Mesenchymal stem cell (in vitro differentiated cells and primary cell): ENCODE measurements at regions not wholly inside any gene's neighbourhood (a gene's known extent, or its start where the extent isn't known, plus 50 kb on each side); places are given as distances from the start of the nearest gene placed in this dataset.

Source experiments
- DNase-seq: peaks from one replicate; pipeline ENCODE4 v3.0.0-alpha.2; 2013
- H2AFZ ChIP-seq: one replicate; pipeline ENCODE4 v1.6.1; 2013; ENCODE audit warnings: low read depth, mild to moderate bottlenecking, control low read depth, inconsistent platforms, low read length, moderate library complexity
- H2AK5ac ChIP-seq: 2 replicates; pipeline ENCODE4 v1.6.1; 2013; ENCODE audit warnings: low read length, moderate library complexity, mild to moderate bottlenecking, inconsistent platforms; ENCODE audit not compliant: severe bottlenecking
- H2BK120ac ChIP-seq: one replicate; pipeline ENCODE4 v1.6.1; 2013; ENCODE audit warnings: low read depth, mild to moderate bottlenecking, inconsistent platforms, low read length, moderate library complexity
- H2BK12ac ChIP-seq, 2 experiments: one replicate each; pipeline ENCODE4 v1.6.1; 2013; ENCODE audit warnings: inconsistent platforms in 2 of 2, low read length in 2 of 2, mild to moderate bottlenecking in 2 of 2, moderate library complexity in 2 of 2, control low read depth in 1 of 2
- H2BK15ac ChIP-seq: one replicate; pipeline ENCODE4 v1.6.1; 2013; ENCODE audit warnings: mild to moderate bottlenecking, low read depth, inconsistent platforms; ENCODE audit not compliant: poor library complexity, severe bottlenecking
- H2BK5ac ChIP-seq: 2 replicates; pipeline ENCODE4 v1.6.1; 2013; ENCODE audit warnings: low read depth, mild to moderate bottlenecking, low read length, control low read depth, inconsistent platforms; ENCODE audit not compliant: poor library complexity, severe bottlenecking
- H3K14ac ChIP-seq, 2 experiments: one replicate each; pipeline ENCODE4 v1.6.1; 2013; ENCODE audit warnings: inconsistent platforms in 2 of 2, low read length in 2 of 2, control low read depth in 1 of 2, mild to moderate bottlenecking in 1 of 2, moderate library complexity in 1 of 2
- H3K18ac ChIP-seq, 2 experiments: one replicate each; pipeline ENCODE4 v1.6.1; 2013; ENCODE audit warnings: inconsistent platforms in 2 of 2, low read length in 2 of 2, control low read depth in 1 of 2, low read depth in 1 of 2, mild to moderate bottlenecking in 1 of 2
- H3K23ac ChIP-seq, 2 experiments: one replicate each; pipeline ENCODE4 v1.6.1; 2013; ENCODE audit warnings: inconsistent platforms in 2 of 2, low read length in 2 of 2, mild to moderate bottlenecking in 2 of 2, moderate library complexity in 2 of 2, control low read depth in 1 of 2
- H3K27ac ChIP-seq: 2 replicates; pipeline ENCODE4 v1.5.1; 2013; ENCODE audit warnings: mild to moderate bottlenecking, moderate library complexity, low read length, control low read depth, inconsistent platforms; ENCODE audit not compliant: poor library complexity, severe bottlenecking
- H3K27me3 ChIP-seq, 2 experiments: 2 replicates each; pipeline versions ENCODE4 v1.6.1 to v1.7.0; 2013; ENCODE audit warnings: low read length in 2 of 2, mild to moderate bottlenecking in 2 of 2, moderate library complexity in 2 of 2, control low read depth in 1 of 2, inconsistent platforms in 1 of 2; ENCODE audit not compliant: control insufficient read depth in 1 of 2, insufficient read depth in 1 of 2
- H3K36me3 ChIP-seq, 2 experiments: 2 replicates each; pipeline versions ENCODE4 v1.6.1 to v1.7.0; 2013; ENCODE audit warnings: low read length in 2 of 2, control low read depth in 1 of 2, inconsistent platforms in 1 of 2, low read depth in 1 of 2, mild to moderate bottlenecking in 1 of 2; ENCODE audit not compliant: insufficient read depth in 2 of 2, control insufficient read depth in 1 of 2
- H3K4ac ChIP-seq, 2 experiments: one replicate each; pipeline ENCODE4 v1.6.1; 2013; ENCODE audit warnings: inconsistent platforms in 2 of 2, low read length in 2 of 2, mild to moderate bottlenecking in 2 of 2, moderate library complexity in 2 of 2, control low read depth in 1 of 2, low read depth in 1 of 2
- H3K4me1 ChIP-seq: 2 replicates; pipeline ENCODE4 v1.6.1; 2013; ENCODE audit warnings: low read depth, low read length, control low read depth; ENCODE audit not compliant: control insufficient read depth, insufficient read depth
- H3K4me2 ChIP-seq: 2 replicates; pipeline ENCODE4 v1.6.1; 2013; ENCODE audit warnings: low read length, mild to moderate bottlenecking, inconsistent platforms; ENCODE audit not compliant: poor library complexity, severe bottlenecking
- H3K4me3 ChIP-seq, 2 experiments: 2 replicates each; pipeline versions ENCODE4 v1.5.1 to v1.7.0; 2013; ENCODE audit warnings: low read length in 2 of 2, mild to moderate bottlenecking in 2 of 2, control low read depth in 1 of 2, low read depth in 1 of 2; ENCODE audit not compliant: insufficient read depth in 1 of 2
- H3K79me1 ChIP-seq: replicated peaks from 2 replicates; pipeline ENCODE4 v1.6.1; 2013; ENCODE audit warnings: mild to moderate bottlenecking, control low read depth, low read length, inconsistent platforms; ENCODE audit not compliant: poor library complexity, severe bottlenecking
- H3K9ac ChIP-seq: 2 replicates; pipeline ENCODE4 v1.7.0; 2013; ENCODE audit warnings: mild to moderate bottlenecking, low read length, moderate library complexity
- H3K9me3 ChIP-seq: 2 replicates; pipeline ENCODE4 v1.7.0; 2013; ENCODE audit warnings: mild to moderate bottlenecking, low read length; ENCODE audit not compliant: control insufficient read depth
- H4K8ac ChIP-seq: one replicate; pipeline ENCODE4 v1.6.1; 2013; ENCODE audit warnings: inconsistent platforms, mild to moderate bottlenecking, low read length, moderate library complexity
- H4K91ac ChIP-seq: one replicate; pipeline ENCODE4 v1.6.1; 2013; ENCODE audit warnings: mild to moderate bottlenecking, low read length, inconsistent platforms
- WGBS: methylation state at CpG from one replicate; pipeline ENCODE4 v1.1.7; 2013; ENCODE audit warnings: mixed read lengths; 5-methylcytosine and 5-hydroxymethylcytosine counted together

DNA sequence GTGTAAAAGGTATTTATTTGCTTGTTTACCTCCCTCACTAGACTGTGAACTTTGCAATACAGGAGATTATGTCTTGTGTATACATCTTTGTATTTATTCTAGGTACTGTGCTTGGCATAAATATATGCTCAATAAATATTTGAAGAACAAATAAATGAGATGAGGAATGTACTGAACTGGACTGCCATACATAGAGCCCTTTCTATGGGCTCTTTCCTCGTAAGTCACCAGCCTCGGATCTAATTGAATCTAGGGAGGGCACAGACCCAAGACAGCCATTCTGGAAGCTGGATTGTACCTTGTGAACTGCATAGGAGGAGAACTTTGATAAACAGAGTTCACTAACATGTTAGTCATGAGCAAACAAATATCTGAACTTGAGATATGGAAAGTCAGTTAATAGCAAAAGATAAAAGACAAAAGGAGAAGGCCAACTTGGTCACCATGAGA lies 503.9 kb downstream of the INSC start:
- Histone ChIP-seq H3K9ac (no peak overlapping the region), H2BK120ac (no peak overlapping the region), H2AFZ (no peak overlapping the region), H2BK12ac (no peak overlapping the region), H3K79me1 (no peaks in the 10 kb centered on the region), H2AK5ac (no peak overlapping the region), H3K27me3 (peaks cover 0 to 28% of the 10 kb centered on the region in 2 experiments), H2BK15ac (no peak overlapping the region), H4K8ac (no peak overlapping the region), H3K23ac (no peak overlapping the region), H3K14ac (no peak overlapping the region), H3K4me1 (no peaks in the 10 kb centered on the region), H3K36me3 (no peaks in the 10 kb centered on the region), H3K4me2 (no peak overlapping the region), H3K4ac (no peak overlapping the region), H3K9me3 (no peaks in the 10 kb centered on the region), H3K18ac (no peak overlapping the region), H2BK5ac (no peak overlapping the region), H3K4me3 (no peak overlapping the region), H4K91ac (no peak overlapping the region), H3K27ac (no peak overlapping the region)
- DNase-seq, result no peak
- 82% methylated on average over 2 of the region's 2 CpGs for WGBS

GRCh38 chr11:15621565-15621964 lies 506.8 kb downstream of the INSC start:
- WGBS, result 26% methylated on average over 5 of the region's 5 CpGs

DNA sequence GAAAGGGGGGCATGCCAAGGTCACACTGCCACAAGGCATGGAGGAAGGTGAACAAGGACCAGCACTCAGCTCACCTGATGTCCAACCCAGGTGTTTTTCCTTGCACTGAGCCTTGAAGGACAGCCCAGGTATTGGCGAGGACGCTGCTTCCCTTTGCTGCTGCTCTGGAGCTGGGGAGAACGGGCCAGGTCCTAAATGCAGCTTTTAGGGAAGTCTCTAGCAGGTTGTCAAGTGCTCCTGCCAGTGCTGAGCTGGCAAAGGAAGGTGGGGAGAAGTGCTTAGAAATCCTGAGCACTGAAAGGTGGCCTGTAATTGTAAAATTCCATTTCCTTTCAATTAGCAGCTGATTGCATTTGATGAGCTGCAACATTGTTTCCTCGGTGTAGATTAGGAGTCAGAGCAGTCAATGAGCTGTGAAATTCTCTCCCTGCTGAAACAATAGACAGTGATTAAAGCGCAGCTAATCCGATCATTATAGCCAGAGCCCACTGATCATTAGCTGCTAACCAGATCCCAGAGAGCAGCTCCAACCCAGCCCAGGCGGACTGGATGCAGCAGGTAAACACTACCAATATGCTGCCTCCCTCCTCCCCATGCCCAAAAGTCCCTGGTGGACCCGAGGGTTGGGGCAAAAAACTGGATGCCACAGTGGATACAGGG lies 507.6 kb downstream of the INSC start:
- WGBS, result 63% methylated on average over 7 of the region's 8 CpGs
- Histone ChIP-seq H3K36me3 (no peaks in the 10 kb centered on the region), H2AK5ac (no peak overlapping the region), H3K4me2 (no peak overlapping the region), H3K9me3 (no peaks in the 10 kb centered on the region), H3K4me3 (no peak overlapping the region), H2BK12ac (peak overlapping the region; percentile 44 to 83), H4K91ac (peak overlapping the region; percentile 70), H3K23ac (no peak overlapping the region), H3K4ac (peak overlapping the region in 1 of 2 experiments; percentile 63), H2AFZ (no peak overlapping the region), H3K4me1 (no peaks in the 10 kb centered on the region), H2BK5ac (no peak overlapping the region), H3K27ac (no peak overlapping the region), H4K8ac (peak overlapping the region; percentile 35), H3K18ac (peak overlapping the region; percentile 37 to 67), H2BK120ac (no peak overlapping the region), H3K14ac (peak overlapping the region in 1 of 2 experiments; percentile 61), H3K9ac (no peak overlapping the region), H3K27me3 (peaks cover 0 to 33% of the 10 kb centered on the region in 2 experiments), H2BK15ac (no peak overlapping the region), H3K79me1 (no peaks in the 10 kb centered on the region)
- no peak for DNase-seq

More at GRCh38 chr11:15621565-15621964, 506.8 kb downstream of the INSC start:
- H3K27ac ChIP-seq, result no peak overlapping the region
- H2BK120ac ChIP-seq, result no peak overlapping the region
- no peaks in the 10 kb centered on the region for H3K36me3 ChIP-seq
- H2AFZ ChIP-seq, result no peak overlapping the region
- peak; percentile 81 for DNase-seq
- no peak overlapping the region for H3K4me2 ChIP-seq
- no peak overlapping the region for H2BK15ac ChIP-seq
- no peak overlapping the region for H4K8ac ChIP-seq
- no peak overlapping the region for H3K4ac ChIP-seq
- no peak overlapping the region for H2BK5ac ChIP-seq
- H3K27me3 ChIP-seq, result peaks cover 0 to 33% of the 10 kb centered on the region in 2 experiments
- H3K79me1 ChIP-seq, result no peaks in the 10 kb centered on the region
- no peaks in the 10 kb centered on the region for H3K4me1 ChIP-seq
- no peak overlapping the region for H3K14ac ChIP-seq
- no peak overlapping the region for H2BK12ac ChIP-seq
- no peak overlapping the region for H3K23ac ChIP-seq
- no peak overlapping the region for H3K18ac ChIP-seq
- no peak overlapping the region for H4K91ac ChIP-seq
- H3K9ac ChIP-seq, result no peak overlapping the region
- H2AK5ac ChIP-seq, result no peak overlapping the region
- H3K9me3 ChIP-seq, result no peaks in the 10 kb centered on the region
- no peak overlapping the region for H3K4me3 ChIP-seq

DNA sequence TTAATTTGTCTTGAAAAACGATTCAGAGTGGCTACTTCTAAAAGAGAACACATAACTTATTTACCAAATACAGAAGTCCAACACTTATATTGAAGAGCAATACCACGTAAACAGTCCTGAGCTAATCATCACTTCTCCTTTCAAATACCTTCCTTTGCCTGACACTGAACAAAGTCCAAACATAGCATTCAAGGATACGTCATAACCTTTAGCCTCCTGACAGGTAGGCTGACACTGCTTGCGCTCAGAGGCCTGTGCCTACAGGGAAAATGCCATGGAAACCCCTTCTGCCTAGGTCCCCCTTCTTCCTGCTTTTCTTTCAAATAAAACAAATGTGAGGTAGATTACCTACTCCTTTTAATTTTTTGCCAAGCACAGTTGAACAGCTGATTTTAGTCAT lies 510.0 kb downstream of the INSC start:
- Histone ChIP-seq H3K9me3 (no peaks in the 10 kb centered on the region), H2AK5ac (no peak overlapping the region), H2BK15ac (no peak overlapping the region), H2BK5ac (no peak overlapping the region), H3K14ac (no peak overlapping the region), H2BK120ac (no peak overlapping the region), H4K91ac (no peak overlapping the region), H3K79me1 (no peaks in the 10 kb centered on the region), H2BK12ac (peak overlapping the region in 1 of 2 experiments; percentile 81), H3K18ac (no peak overlapping the region), H3K4me2 (no peak overlapping the region), H3K4me3 (no peak overlapping the region), H2AFZ (no peak overlapping the region), H3K27ac (no peak overlapping the region), H3K9ac (no peak overlapping the region), H3K23ac (no peak overlapping the region), H3K36me3 (no peaks in the 10 kb centered on the region), H4K8ac (no peak overlapping the region), H3K4me1 (no peaks in the 10 kb centered on the region), H3K4ac (peak overlapping the region in 1 of 2 experiments; percentile 11), H3K27me3 (peaks cover 0 to 33% of the 10 kb centered on the region in 2 experiments)
- 85% methylated on average over 4 of the region's 4 CpGs for WGBS
- DNase-seq, result no peak
